ENCODE measurements at regions not wholly inside any gene's neighbourhood (a gene's known extent, or its start where the extent isn't known, plus 50 kb on each side); places are given as distances from the start of the nearest gene placed in this dataset.

- Histone ChIP-seq H3K4me1 (no peaks in the 10 kb centered on the region), H3K27me3 (peaks cover 19% of the 10 kb centered on the region), H3K27ac (no peak overlapping the region), H3K36me3 (no peaks in the 10 kb centered on the region), H3K4me3 (no peak overlapping the region), H3K9me3 (no peaks in the 10 kb centered on the region)
- 87% methylated on average over 14 of the region's 14 CpGs for WGBS
- no peak for DNase-seq (ENCODE audit: low spot score in 2 of 2)
- TF ChIP-seq EP300 (IDR thresholded peaks at IDR 0.05), result no peak
- TF ChIP-seq POLR2A (IDR thresholded peaks at IDR 0.05), result no peak
- TF ChIP-seq POLR2AphosphoS5 (IDR thresholded peaks at IDR 0.05), result no peak
- no peak for TF ChIP-seq CTCF (IDR thresholded peaks at IDR 0.05)
Measured at GRCh38 chr14:97298736-97299135, 501.6 kb downstream of the VRK1 start.

GRCh38 chr14:97299661-97300060 lies 502.5 kb downstream of the VRK1 start:
- no peak for TF ChIP-seq EP300 (IDR thresholded peaks at IDR 0.05)
- peak in 1 of 2 donors; percentile 14 for TF ChIP-seq CTCF (IDR thresholded peaks at IDR 0.05)
- no peaks in the 10 kb centered on the region for H3K36me3 ChIP-seq
- 65% methylated on average over 3 of the region's 3 CpGs for WGBS
- H3K27ac ChIP-seq, result no peak overlapping the region
- no peak for DNase-seq (ENCODE audit: low spot score in 2 of 2)
- no peak overlapping the region for H3K4me3 ChIP-seq
- H3K4me1 ChIP-seq, result no peaks in the 10 kb centered on the region
- H3K9me3 ChIP-seq, result no peaks in the 10 kb centered on the region
- H3K27me3 ChIP-seq, result peaks cover 19% of the 10 kb centered on the region

- Histone ChIP-seq H3K4me3 (no peak overlapping the region), H3K9me3 (no peaks in the 10 kb centered on the region), H3K36me3 (no peaks in the 10 kb centered on the region), H3K27me3 (peaks cover 14% of the 10 kb centered on the region), H3K4me1 (no peaks in the 10 kb centered on the region), H3K27ac (no peak overlapping the region)
- WGBS, result 57% methylated on average over 4 of the region's 4 CpGs
- TF ChIP-seq CTCF (IDR thresholded peaks at IDR 0.05), result no peak
- TF ChIP-seq POLR2A (IDR thresholded peaks at IDR 0.05), result no peak
- TF ChIP-seq POLR2AphosphoS5 (IDR thresholded peaks at IDR 0.05), result no peak
- TF ChIP-seq EP300 (IDR thresholded peaks at IDR 0.05), result no peak
- DNase-seq (ENCODE audit: low spot score in 2 of 2), result no peak
Measured at GRCh38 chr14:97301931-97302559, 504.9 kb downstream of the VRK1 start.

- no peak overlapping the region for H3K27ac ChIP-seq
- H3K9me3 ChIP-seq, result no peaks in the 10 kb centered on the region
- H3K4me3 ChIP-seq, result no peak overlapping the region
- 70% methylated on average over 3 of the region's 3 CpGs for WGBS
- H3K27me3 ChIP-seq, result peaks cover 5% of the 10 kb centered on the region
- DNase-seq (ENCODE audit: low spot score in 2 of 2), result no peak
- H3K4me1 ChIP-seq, result no peaks in the 10 kb centered on the region
- no peaks in the 10 kb centered on the region for H3K36me3 ChIP-seq
- TF ChIP-seq POLR2A (IDR thresholded peaks at IDR 0.05) (no peak), EP300 (IDR thresholded peaks at IDR 0.05) (no peak), CTCF (IDR thresholded peaks at IDR 0.05) (no peak), POLR2AphosphoS5 (IDR thresholded peaks at IDR 0.05) (no peak)
Measured at GRCh38 chr14:97306133-97306759, 509.1 kb downstream of the VRK1 start.

GRCh38 chr14:97306760-97307246 lies 509.6 kb downstream of the VRK1 start:
- 44% methylated on average over 4 of the region's 4 CpGs for WGBS
- DNase-seq (ENCODE audit: low spot score in 2 of 2), result no peak
- H3K27ac ChIP-seq, result no peak overlapping the region

More at GRCh38 chr14:97306760-97307246, 509.6 kb downstream of the VRK1 start:
- Histone ChIP-seq H3K4me3 (no peak overlapping the region), H3K27me3 (peaks cover 5% of the 10 kb centered on the region), H3K36me3 (no peaks in the 10 kb centered on the region), H3K9me3 (no peaks in the 10 kb centered on the region), H3K4me1 (no peaks in the 10 kb centered on the region)
- TF ChIP-seq POLR2A (IDR thresholded peaks at IDR 0.05) (no peak), POLR2AphosphoS5 (IDR thresholded peaks at IDR 0.05) (no peak), CTCF (IDR thresholded peaks at IDR 0.05) (no peak), EP300 (IDR thresholded peaks at IDR 0.05) (no peak)

Data from suprapubic skin (tissue), 4 donors.